Liver (tissue), 3 donors: ENCODE measurements at regions not wholly inside any gene's neighbourhood (a gene's known extent, or its start where the extent isn't known, plus 50 kb on each side); places are given as distances from the start of the nearest gene placed in this dataset.

Experiments
- EGR1 ChIP-seq, 2 donors: IDR thresholded peaks; 2 replicates each; pipeline ENCODE4 v1.6.1; 2016 to 2018; ENCODE audit warnings: antibody characterized with exemption in 2 of 2, low read depth in 2 of 2
- FOXA1 ChIP-seq: IDR thresholded peaks from 2 replicates; pipeline ENCODE4 v1.6.1; 2016; ENCODE audit warnings: antibody characterized with exemption
- HNF4G ChIP-seq: IDR thresholded peaks from 2 replicates; pipeline ENCODE4 v1.6.1; 2016; ENCODE audit warnings: antibody characterized with exemption
- JUND ChIP-seq, 2 donors: IDR thresholded peaks; 2 replicates each; pipeline ENCODE4 v1.6.1; 2016; ENCODE audit warnings: antibody characterized with exemption in 2 of 2
- NR2F2 ChIP-seq: IDR thresholded peaks from 2 replicates; pipeline ENCODE4 v1.6.1; 2016; ENCODE audit warnings: antibody characterized with exemption
- RXRA ChIP-seq, 2 donors: IDR thresholded peaks; 2 replicates each; pipeline ENCODE4 v1.6.1; 2017 to 2018; ENCODE audit warnings: antibody characterized with exemption in 2 of 2, mild to moderate bottlenecking in 1 of 2
- TAF1 ChIP-seq: conservative IDR thresholded peaks from 2 replicates; pipeline ENCODE4 v1.6.1; 2016; ENCODE audit warnings: antibody characterized with exemption, mild to moderate bottlenecking
- TF ChIP-seq, protein P1 (sequence below): fragments of 150-350 bp; IDR thresholded peaks from 2 replicates; pipeline ENCODE4 v1.5.1; 2017; ENCODE audit warnings: improper control_type of control experiment, low read depth, low read length; ENCODE audit not compliant: missing input control
- TF ChIP-seq, protein P2 (sequence below): IDR thresholded peaks from 2 replicates; pipeline ENCODE4 v1.6.1; 2016; ENCODE audit warnings: antibody characterized with exemption
- TF ChIP-seq, protein P3 (sequence below): IDR thresholded peaks from 2 replicates; pipeline ENCODE4 v1.6.1; 2016; ENCODE audit warnings: antibody characterized with exemption
- TF ChIP-seq, protein P4 (sequence below): IDR thresholded peaks from 2 replicates; pipeline ENCODE4 v1.6.1; 2016; ENCODE audit warnings: antibody characterized with exemption, mild to moderate bottlenecking
- donor health status: healthy.
- donor health status: healthy.

DNA sequence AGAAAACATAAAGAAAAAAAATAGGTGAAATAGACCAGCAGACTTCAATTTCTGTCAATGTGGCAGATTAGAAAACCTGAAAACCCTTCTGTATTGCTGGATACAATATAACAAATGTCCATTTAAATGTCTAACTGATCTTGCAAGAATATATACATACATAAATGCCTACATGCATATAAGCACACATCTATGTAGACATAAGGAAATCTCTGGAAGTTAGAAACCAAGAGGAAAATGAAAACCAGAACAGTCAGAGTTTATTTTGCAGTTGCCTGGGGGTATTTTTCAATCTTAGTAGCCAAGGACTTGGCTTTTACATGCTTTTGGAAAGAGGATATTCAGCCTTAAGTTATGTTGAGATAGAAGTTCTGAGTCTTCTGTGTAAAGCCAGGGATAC lies 184.0 kb downstream of the RPS12 start:
- TF ChIP-seq, protein P1, sequence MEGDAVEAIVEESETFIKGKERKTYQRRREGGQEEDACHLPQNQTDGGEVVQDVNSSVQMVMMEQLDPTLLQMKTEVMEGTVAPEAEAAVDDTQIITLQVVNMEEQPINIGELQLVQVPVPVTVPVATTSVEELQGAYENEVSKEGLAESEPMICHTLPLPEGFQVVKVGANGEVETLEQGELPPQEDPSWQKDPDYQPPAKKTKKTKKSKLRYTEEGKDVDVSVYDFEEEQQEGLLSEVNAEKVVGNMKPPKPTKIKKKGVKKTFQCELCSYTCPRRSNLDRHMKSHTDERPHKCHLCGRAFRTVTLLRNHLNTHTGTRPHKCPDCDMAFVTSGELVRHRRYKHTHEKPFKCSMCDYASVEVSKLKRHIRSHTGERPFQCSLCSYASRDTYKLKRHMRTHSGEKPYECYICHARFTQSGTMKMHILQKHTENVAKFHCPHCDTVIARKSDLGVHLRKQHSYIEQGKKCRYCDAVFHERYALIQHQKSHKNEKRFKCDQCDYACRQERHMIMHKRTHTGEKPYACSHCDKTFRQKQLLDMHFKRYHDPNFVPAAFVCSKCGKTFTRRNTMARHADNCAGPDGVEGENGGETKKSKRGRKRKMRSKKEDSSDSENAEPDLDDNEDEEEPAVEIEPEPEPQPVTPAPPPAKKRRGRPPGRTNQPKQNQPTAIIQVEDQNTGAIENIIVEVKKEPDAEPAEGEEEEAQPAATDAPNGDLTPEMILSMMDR: no peak
- TF ChIP-seq JUND (IDR thresholded peaks at IDR 0.05) (no peak), EGR1 (IDR thresholded peaks at IDR 0.05; ENCODE audit: low read depth in 2 of 2) (no peak), HNF4G (no peak), RXRA (IDR thresholded peaks at IDR 0.05) (no peak), TAF1 (no peak), NR2F2 (no peak), FOXA1 (no peak)
- TF ChIP-seq, protein P2, sequence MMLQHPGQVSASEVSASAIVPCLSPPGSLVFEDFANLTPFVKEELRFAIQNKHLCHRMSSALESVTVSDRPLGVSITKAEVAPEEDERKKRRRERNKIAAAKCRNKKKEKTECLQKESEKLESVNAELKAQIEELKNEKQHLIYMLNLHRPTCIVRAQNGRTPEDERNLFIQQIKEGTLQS: no peak
- TF ChIP-seq, protein P3, sequence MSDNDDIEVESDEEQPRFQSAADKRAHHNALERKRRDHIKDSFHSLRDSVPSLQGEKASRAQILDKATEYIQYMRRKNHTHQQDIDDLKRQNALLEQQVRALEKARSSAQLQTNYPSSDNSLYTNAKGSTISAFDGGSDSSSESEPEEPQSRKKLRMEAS: no peak
- TF ChIP-seq, protein P4, sequence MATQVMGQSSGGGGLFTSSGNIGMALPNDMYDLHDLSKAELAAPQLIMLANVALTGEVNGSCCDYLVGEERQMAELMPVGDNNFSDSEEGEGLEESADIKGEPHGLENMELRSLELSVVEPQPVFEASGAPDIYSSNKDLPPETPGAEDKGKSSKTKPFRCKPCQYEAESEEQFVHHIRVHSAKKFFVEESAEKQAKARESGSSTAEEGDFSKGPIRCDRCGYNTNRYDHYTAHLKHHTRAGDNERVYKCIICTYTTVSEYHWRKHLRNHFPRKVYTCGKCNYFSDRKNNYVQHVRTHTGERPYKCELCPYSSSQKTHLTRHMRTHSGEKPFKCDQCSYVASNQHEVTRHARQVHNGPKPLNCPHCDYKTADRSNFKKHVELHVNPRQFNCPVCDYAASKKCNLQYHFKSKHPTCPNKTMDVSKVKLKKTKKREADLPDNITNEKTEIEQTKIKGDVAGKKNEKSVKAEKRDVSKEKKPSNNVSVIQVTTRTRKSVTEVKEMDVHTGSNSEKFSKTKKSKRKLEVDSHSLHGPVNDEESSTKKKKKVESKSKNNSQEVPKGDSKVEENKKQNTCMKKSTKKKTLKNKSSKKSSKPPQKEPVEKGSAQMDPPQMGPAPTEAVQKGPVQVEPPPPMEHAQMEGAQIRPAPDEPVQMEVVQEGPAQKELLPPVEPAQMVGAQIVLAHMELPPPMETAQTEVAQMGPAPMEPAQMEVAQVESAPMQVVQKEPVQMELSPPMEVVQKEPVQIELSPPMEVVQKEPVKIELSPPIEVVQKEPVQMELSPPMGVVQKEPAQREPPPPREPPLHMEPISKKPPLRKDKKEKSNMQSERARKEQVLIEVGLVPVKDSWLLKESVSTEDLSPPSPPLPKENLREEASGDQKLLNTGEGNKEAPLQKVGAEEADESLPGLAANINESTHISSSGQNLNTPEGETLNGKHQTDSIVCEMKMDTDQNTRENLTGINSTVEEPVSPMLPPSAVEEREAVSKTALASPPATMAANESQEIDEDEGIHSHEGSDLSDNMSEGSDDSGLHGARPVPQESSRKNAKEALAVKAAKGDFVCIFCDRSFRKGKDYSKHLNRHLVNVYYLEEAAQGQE: no peak
